Vagina (tissue), 2 donors: ENCODE measurements at regions not wholly inside any gene's neighbourhood (a gene's known extent, or its start where the extent isn't known, plus 50 kb on each side); places are given as distances from the start of the nearest gene placed in this dataset.

Experiments
- POLR2A ChIP-seq, 2 donors: fragments of 450-650 bp; IDR thresholded peaks; one replicate each; pipeline ENCODE4 v1.6.1; 2017; ENCODE audit warnings: antibody characterized with exemption in 2 of 2, mild to moderate bottlenecking in 2 of 2, moderate library complexity in 2 of 2
- POLR2AphosphoS5 ChIP-seq, 2 donors: sonication (generic); formaldehyde crosslinking; IDR thresholded peaks; one replicate each; pipeline ENCODE4 v1.9.0; 2017; ENCODE audit warnings: antibody characterized with exemption in 2 of 2, mild to moderate bottlenecking in 2 of 2, low read depth in 1 of 2; ENCODE audit not compliant: insufficient read depth in 1 of 2
- TF ChIP-seq, protein P1 (sequence below), 3 experiments: fragments of 450-650 bp in 2 of 3; fragments of 200-600 bp in 1 of 3; sonication (generic) in 1 of 3; IDR thresholded peaks; one replicate each; pipeline ENCODE4 v1.5.1; 2017 to 2019; ENCODE audit warnings: antibody characterized with exemption in 3 of 3, mild to moderate bottlenecking in 2 of 3, moderate library complexity in 2 of 3

DNA sequence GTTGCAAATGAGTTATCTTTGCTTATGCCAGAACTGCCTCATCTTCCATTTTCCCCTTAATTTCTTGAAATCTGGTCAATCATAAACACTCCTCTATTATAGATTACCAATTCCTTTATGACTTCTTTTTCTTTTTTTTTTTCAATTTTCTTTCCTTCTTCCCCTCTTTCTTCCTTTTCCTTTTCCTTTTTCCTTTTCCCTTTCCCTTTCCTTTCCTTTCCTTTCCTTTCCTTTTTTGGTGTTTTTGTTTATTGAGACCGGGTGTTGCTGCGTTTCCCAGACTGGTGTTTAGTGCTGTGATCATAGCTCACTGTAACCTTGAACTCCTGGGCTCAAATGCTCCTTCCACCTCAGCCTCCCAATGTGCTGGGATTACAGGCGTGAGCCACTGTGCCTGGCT lies 151.4 kb upstream of the FOXP2 start:
- TF ChIP-seq, protein P1, sequence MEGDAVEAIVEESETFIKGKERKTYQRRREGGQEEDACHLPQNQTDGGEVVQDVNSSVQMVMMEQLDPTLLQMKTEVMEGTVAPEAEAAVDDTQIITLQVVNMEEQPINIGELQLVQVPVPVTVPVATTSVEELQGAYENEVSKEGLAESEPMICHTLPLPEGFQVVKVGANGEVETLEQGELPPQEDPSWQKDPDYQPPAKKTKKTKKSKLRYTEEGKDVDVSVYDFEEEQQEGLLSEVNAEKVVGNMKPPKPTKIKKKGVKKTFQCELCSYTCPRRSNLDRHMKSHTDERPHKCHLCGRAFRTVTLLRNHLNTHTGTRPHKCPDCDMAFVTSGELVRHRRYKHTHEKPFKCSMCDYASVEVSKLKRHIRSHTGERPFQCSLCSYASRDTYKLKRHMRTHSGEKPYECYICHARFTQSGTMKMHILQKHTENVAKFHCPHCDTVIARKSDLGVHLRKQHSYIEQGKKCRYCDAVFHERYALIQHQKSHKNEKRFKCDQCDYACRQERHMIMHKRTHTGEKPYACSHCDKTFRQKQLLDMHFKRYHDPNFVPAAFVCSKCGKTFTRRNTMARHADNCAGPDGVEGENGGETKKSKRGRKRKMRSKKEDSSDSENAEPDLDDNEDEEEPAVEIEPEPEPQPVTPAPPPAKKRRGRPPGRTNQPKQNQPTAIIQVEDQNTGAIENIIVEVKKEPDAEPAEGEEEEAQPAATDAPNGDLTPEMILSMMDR (IDR thresholded peaks at IDR 0.05): no peak
- TF ChIP-seq POLR2A (IDR thresholded peaks at IDR 0.05): no peak
- TF ChIP-seq POLR2AphosphoS5 (IDR thresholded peaks at IDR 0.05; ENCODE audit: insufficient read depth in 1 of 2, low read depth in 1 of 2): no peak
